ENCODE measurements at regions not wholly inside any gene's neighbourhood (a gene's known extent, or its start where the extent isn't known, plus 50 kb on each side); places are given as distances from the start of the nearest gene placed in this dataset.

- no peak for DNase-seq
Observed at GRCh38 chr7:17485904-17486303, 187.5 kb downstream of the AHR start.

DNA sequence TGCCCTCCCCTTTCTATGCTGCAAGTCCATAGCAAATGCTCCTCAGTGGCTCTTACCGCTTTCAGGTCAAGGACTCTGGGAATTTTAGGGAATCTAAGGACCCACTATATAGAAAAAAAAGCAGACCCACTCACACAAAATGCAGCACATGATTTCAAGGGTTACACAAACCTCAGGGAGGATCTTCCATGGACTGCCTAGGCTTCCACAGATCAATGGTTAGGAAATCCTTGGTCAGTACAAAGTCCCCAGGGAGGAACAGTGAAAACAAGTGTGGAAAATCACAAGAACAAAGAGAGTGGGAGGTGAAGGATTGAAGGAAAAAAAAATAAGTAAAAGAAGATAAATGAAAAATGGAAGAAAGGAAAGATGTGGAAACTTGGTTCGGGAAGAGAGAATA is 188.4 kb downstream of the AHR start:
- no peak for DNase-seq

GRCh38 chr7:17487343-17487742 is 188.9 kb downstream of the AHR start:
- no peak for DNase-seq

- no peak for DNase-seq
Observed at GRCh38 chr7:17488829-17489228, 190.4 kb downstream of the AHR start.

DNA sequence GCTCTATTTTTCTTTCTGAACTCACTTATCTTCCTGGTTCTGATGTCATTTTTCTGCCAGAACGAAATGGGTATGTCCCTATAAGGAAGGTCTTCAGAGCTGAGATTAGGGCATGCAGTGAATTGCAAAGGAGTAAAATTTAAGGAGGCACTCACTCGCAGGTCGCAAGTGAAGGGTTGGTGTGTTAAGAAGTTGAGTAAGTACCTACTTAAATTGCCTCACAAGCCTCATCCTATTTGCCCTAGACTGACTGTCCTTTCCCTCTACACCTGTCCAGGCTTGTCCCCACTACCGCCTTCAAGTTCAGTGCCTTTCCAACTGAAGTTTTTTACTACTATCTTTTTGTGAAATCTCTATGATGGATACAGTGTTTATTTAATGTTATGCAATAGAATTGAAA is 191.5 kb downstream of the AHR start:
- no peak for DNase-seq

GRCh38 chr7:17490825-17491224 is 192.4 kb downstream of the AHR start:
- no peak for DNase-seq

DNA sequence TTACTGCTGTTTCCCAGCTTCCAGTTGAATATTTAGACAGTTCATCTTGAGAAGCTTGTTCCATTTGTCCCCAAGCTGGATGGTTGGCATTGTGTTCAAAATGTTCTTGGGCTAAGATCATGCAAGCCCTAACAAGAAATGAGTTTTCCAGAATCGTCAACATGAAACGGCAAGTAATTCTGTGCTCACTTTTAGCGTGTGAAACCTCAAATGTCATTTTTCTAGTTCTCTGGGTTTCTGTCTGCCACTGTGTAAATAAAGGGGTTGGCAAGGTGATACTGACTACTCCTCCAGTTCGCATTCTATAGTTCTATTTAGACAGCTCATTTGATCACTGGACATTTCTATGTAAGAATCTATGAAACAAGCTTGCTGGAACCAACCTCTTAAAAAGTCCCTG is 194.0 kb downstream of the AHR start:
- DNase-seq, result no peak

DNA sequence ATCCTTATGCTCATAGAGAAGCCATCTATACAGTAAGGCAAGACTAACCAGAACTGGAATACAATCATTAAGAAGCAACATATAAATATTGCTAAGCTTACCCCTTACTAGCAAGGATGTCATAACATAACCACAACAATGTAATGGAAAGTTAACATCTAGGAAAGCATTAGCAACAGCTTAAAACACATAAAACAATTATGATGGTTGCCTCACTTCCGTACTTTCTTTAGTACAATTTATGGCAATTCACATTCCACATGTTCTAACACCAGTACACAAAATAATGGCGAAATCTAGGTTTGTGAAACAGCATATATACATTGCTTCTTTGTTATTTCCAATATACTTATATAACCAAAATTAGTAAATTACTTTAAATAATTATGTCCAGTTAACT is 195.0 kb downstream of the AHR start:
- DNase-seq, result no peak

DNA sequence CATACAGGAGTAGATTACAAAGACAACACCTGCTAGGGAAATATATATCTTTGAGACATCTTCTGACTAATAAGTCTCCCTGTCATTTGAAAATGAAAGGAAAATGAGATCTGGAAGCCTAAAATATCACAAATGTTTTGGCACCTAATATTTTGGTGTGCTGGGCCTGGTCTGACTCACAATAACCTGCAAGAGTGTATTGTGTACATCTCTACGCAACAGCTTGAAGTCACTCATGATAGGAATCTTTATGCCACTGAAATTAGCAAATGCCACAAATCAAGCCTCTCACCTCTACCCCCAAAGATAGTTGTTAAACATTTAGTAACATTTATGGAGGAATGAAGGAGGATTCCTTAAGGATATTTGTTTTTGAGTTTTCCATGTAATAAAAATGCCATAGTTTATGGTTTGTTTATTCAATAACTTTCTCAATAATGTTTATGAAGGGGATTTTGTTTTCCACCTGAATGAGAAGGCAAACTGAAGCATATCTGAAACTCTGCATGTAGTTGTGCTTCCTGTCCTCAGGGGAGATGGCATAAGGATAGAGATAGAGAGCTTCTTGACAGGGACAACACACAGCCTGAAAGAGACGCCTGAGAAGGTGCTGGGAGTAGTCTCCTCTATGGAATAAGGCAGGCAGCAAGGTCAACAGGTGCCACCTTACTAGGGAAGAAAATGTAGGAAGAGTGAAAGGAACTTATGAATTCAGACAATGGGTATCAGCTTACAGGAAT is 197.4 kb downstream of the AHR start:
- DNase-seq, result no peak

DNA sequence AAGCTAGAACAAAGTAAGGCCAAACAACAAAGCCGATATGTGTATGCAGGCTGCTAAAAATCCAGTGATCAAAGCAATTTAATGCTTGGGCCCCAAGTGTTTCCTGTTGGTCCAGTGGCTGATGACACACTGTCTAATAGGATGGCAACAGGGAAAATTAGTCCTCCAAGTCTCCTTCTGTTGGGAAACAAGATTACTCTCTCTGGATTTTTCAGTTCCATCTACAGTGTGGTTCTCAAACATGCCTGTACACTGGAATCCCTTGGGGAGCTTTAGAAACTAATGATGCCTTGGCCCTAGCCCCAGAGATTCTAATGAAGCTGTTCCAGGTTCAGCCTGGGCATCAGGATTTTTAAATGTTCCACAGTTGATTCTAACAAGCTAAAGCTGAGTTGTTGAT is 198.7 kb downstream of the AHR start:
- DNase-seq, result no peak

GRCh38 chr7:17497549-17498167 is 199.2 kb downstream of the AHR start:
- no peak for DNase-seq

DNA sequence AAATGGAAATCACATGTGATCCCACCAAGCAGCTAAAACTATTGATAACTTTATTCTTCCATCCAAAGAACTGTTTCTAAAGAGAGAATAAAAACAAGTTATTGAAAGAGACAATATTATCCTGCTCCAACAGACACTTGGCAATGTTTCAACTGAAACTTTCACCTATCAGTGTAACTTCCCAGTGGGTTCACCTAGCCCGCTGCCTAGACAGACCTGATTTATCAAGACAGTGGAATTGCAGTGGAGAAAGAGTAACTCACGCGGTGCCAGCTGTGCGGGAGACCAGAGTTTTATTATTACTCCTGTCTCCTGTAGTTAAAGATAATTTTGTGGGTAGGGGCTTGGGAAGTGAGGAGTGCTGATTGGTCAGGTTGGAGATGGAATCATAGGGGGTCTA is 199.8 kb downstream of the AHR start:
- DNase-seq, result no peak

GRCh38 chr7:17500736-17501135 is 202.3 kb downstream of the AHR start:
- DNase-seq, result no peak

DNA sequence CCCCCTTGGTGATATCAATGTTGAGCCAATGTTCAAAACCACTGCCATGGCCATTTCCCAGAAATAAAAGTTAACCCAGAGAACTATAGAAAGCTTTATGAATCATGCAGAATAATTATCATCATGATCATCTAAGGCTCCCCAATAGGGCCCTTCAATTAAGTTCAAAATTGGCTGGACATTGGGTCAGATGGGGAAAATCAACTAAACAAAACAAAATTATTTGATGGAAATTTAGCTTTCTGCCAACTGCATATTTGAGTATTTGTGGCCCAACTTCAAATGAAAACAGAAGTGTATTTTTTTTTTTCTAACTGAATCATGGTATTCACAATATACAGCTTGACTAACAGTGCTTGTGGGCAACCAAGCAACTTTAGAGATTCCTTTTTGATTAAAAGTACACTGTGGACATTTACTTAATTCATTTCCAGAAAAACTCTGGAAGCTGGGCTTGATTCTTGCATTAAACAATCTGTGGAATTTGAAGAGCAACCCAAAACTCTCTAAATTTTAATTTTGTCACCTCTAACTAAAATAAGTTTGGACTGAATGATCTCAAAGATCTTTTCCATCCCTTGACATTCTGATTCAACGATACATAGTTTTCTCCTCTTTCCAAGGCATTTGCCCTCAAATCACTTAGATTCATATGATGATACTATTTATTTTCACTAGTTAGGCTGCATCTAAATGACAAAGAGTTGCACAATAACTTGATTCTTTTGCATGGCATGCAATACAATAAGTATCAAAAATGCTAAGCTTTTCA is 203.2 kb downstream of the AHR start:
- no peak for DNase-seq

DNA sequence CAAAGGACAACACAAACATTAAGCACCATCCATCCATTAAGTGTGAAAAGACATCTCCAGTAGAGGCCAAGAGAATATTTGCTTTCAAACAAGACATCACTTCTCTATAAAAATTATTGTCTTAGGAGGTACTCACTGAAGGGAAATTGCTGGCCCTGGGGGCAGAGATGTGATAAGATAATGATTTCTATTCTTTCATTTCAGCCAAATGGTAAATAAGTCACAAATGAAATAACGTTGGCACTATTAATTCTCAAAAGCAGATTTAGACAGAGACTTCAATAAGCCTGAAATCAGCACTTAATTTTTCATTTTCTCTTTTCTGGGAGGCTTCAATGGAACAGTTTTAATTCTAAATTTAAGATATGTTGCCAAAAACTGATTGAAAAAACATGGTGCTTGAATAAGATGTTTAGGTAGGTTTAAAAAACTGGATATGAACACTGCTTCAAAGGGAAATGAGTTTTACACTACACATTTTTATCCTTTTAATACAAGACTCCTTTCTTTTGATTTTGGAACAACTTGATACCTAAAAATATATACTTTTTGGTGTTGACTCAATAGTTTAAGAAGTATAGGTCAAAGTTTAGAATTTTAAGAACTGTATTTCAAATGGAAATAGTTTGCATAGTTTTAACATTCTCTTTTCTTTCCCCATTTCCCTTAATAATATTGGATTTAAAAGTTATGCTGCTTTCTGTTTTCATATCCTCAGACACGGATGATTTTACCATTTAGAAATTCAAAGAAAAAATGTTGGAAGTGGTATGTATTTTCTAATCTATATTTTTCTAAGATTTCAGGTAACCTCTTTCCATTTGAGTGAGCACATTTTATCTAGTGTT is 204.0 kb downstream of the AHR start:
- DNase-seq, result no peak

- no peak for DNase-seq
Observed at GRCh38 chr7:17506095-17506494, 207.6 kb downstream of the AHR start.

DNA sequence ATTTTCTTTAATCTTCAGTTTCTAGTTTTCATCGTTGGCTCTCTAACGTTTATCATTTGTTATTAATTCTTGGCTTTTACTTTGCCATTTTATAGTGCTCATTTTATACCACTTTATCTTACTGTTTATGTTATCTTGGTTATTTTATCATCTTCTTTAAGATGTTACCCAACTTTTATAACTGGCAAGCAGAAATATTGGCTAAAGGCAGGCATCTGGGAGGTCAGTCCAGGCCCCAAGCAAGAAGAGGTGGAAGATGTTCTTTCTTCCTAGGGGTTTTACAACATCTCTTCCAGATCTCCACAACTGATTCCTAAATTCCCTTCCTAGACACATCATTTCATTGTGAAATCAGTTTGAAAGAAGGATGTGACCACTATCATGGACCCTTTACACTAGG is 208.1 kb downstream of the AHR start:
- no peak for DNase-seq

DNA sequence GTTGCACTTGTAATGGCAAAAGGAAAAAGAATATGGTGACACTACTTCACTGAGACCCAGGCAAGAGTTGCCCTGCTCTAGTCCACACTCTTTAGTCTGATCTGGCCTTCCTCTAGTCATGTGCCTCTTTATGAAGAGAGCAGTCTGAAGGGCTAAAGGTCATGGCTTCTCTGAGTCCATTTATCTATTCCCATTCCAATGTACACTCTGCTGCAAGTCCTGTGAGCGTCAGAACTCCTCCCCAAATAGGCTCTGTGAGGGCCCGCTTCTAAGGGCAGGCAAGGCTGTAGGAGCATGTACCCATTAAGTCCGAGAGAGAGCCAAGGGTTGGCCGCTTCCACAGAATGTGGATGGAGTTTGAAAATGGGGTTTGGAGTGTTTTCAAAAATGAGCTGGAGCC is 209.3 kb downstream of the AHR start:
- DNase-seq, result no peak

GRCh38 chr7:17512181-17512675 is 213.8 kb downstream of the AHR start:
- DNase-seq, result no peak

DNA sequence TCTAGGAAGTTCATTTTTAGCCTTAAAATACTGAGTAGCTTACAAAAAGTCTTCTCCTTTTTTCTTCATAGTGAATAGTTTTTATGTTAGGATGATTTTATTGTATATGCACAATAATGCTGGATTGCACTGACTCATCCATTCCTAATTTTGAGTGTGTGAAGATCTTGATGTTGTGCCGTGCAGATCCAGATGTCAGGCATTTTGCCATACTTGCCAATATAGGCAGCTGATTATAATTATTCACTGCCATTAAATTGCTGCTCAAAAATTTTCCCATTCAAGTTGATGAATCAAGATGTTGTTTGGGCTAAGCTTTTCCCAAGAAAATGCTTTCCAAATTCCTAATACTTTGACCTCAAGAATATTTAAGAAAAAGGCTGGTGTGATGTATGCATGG is 218.3 kb downstream of the AHR start:
- no peak for DNase-seq

- DNase-seq, result no peak
Observed at GRCh38 chr7:17520941-17521340, 222.5 kb downstream of the AHR start.

GRCh38 chr7:17521437-17521836 is 223.0 kb downstream of the AHR start:
- DNase-seq, result no peak
